Activated CD8-positive, alpha-beta memory T cell treated with anti-CD3 and anti-CD28 coated beads, Interleukin-2, amount 10 ng/mL, durations not matched to agents 7 days and 5 days (primary cell): ENCODE measurements at regions not wholly inside any gene's neighbourhood (a gene's known extent, or its start where the extent isn't known, plus 50 kb on each side); places are given as distances from the start of the nearest gene placed in this dataset.

Experiments used
- ATAC-seq: fragments of 150-1000 bp; cut with Tn5 transposase; one replicate; pipeline ENCODE4 v1.10.0; 2021; ENCODE audit warnings: moderate library complexity
- CTCF ChIA-PET: fragments of 350-600 bp; sonication (Branson Sonifier 250); formaldehyde crosslinking; loops from one replicate; lab custom pipeline; 2021; ENCODE audit warnings: antibody characterized with exemption; lab: Charles Lee
- DNase-seq: peaks from one replicate; pipeline ENCODE4 v3.0.0-alpha.2; 2020
- H3K27ac Mint-ChIP-seq: one replicate; pipeline ENCODE4 v1.8.0; 2021; ENCODE audit warnings: mild to moderate bottlenecking, mixed read lengths
- H3K27me3 Mint-ChIP-seq: one replicate; pipeline ENCODE4 v1.8.0; 2021; ENCODE audit warnings: mixed read lengths
- H3K36me3 Mint-ChIP-seq: one replicate; pipeline ENCODE4 v1.8.0; 2021; ENCODE audit warnings: mild to moderate bottlenecking, mixed read lengths
- H3K4me1 Mint-ChIP-seq: one replicate; pipeline ENCODE4 v1.8.0; 2021; ENCODE audit warnings: mixed read lengths
- H3K4me3 Mint-ChIP-seq: one replicate; pipeline ENCODE4 v1.8.0; 2021; ENCODE audit warnings: mild to moderate bottlenecking, moderate library complexity, mixed read lengths
- H3K9me3 Mint-ChIP-seq: one replicate; pipeline ENCODE4 v1.8.0; 2022; ENCODE audit warnings: low read depth, mixed read lengths

GRCh38 chr7:32323712-32324111 lies 166.5 kb downstream of the LSM5 start:
- H3K27ac Mint-ChIP-seq: no peak overlapping the region
- H3K4me1 Mint-ChIP-seq: no peaks in the 10 kb centered on the region
- no peaks in the 10 kb centered on the region for H3K9me3 Mint-ChIP-seq
- H3K27me3 Mint-ChIP-seq: peaks cover 7% of the 10 kb centered on the region
- no peak for ATAC-seq
- no peak overlapping the region for H3K4me3 Mint-ChIP-seq
- no peaks in the 10 kb centered on the region for H3K36me3 Mint-ChIP-seq
- CTCF ChIA-PET: no interaction called here
- no peak for DNase-seq

GRCh38 chr7:32319012-32319382 lies 171.2 kb downstream of the LSM5 start:
- no peak for DNase-seq

GRCh38 chr7:32318300-32319011 lies 171.7 kb downstream of the LSM5 start:
- DNase-seq (no peak), ATAC-seq (no peak)
- Mint-ChIP-seq H3K4me3 (no peak overlapping the region), H3K36me3 (no peaks in the 10 kb centered on the region), H3K27ac (no peak overlapping the region), H3K4me1 (no peaks in the 10 kb centered on the region), H3K27me3 (peaks cover 18% of the 10 kb centered on the region), H3K9me3 (no peaks in the 10 kb centered on the region)
- CTCF ChIA-PET: no interaction called here

More at GRCh38 chr7:32319012-32319382, 171.2 kb downstream of the LSM5 start:
- H3K36me3 Mint-ChIP-seq: no peaks in the 10 kb centered on the region
- ATAC-seq: no peak
- no peak overlapping the region for H3K4me3 Mint-ChIP-seq
- H3K4me1 Mint-ChIP-seq: no peaks in the 10 kb centered on the region
- H3K27ac Mint-ChIP-seq: no peak overlapping the region
- CTCF ChIA-PET: no interaction called here
- peaks cover 18% of the 10 kb centered on the region for H3K27me3 Mint-ChIP-seq
- no peaks in the 10 kb centered on the region for H3K9me3 Mint-ChIP-seq

GRCh38 chr7:32316839-32317238 lies 173.3 kb downstream of the LSM5 start:
- Mint-ChIP-seq H3K4me3 (no peak overlapping the region), H3K36me3 (no peaks in the 10 kb centered on the region), H3K27ac (no peak overlapping the region), H3K27me3 (peaks cover 18% of the 10 kb centered on the region), H3K4me1 (no peaks in the 10 kb centered on the region), H3K9me3 (no peaks in the 10 kb centered on the region)
- DNase-seq: no peak
- CTCF ChIA-PET: no interaction called here
- ATAC-seq: no peak

- H3K27me3 Mint-ChIP-seq: peaks cover 17% of the 10 kb centered on the region
- no peak for ATAC-seq
- no peak overlapping the region for H3K4me3 Mint-ChIP-seq
- no peaks in the 10 kb centered on the region for H3K9me3 Mint-ChIP-seq
- no peaks in the 10 kb centered on the region for H3K4me1 Mint-ChIP-seq
- DNase-seq: no peak
- no peak overlapping the region for H3K27ac Mint-ChIP-seq
- CTCF ChIA-PET: no interaction called here
- no peaks in the 10 kb centered on the region for H3K36me3 Mint-ChIP-seq
Observed at GRCh38 chr7:32314761-32315160, 175.4 kb downstream of the LSM5 start.

- Mint-ChIP-seq H3K36me3 (peaks cover 4% of the 10 kb centered on the region), H3K4me1 (peaks cover 8% of the 10 kb centered on the region), H3K27me3 (peaks cover 45% of the 10 kb centered on the region), H3K4me3 (no peak overlapping the region), H3K9me3 (no peaks in the 10 kb centered on the region), H3K27ac (no peak overlapping the region)
- ATAC-seq (no peak), DNase-seq (no peak)
- CTCF ChIA-PET: no interaction called here
Observed at GRCh38 chr7:32301427-32301826, 188.8 kb downstream of the LSM5 start.

GRCh38 chr7:32299133-32299702 lies 191.0 kb downstream of the LSM5 start:
- no peaks in the 10 kb centered on the region for H3K9me3 Mint-ChIP-seq
- no peak for ATAC-seq
- peaks cover 4% of the 10 kb centered on the region for H3K36me3 Mint-ChIP-seq
- peaks cover 8% of the 10 kb centered on the region for H3K4me1 Mint-ChIP-seq
- CTCF ChIA-PET: no interaction called here
- H3K27me3 Mint-ChIP-seq: peaks cover 49% of the 10 kb centered on the region
- no peak overlapping the region for H3K27ac Mint-ChIP-seq
- H3K4me3 Mint-ChIP-seq: no peak overlapping the region
- DNase-seq: no peak

GRCh38 chr7:32298408-32299132 lies 191.6 kb downstream of the LSM5 start:
- ATAC-seq: no peak
- H3K4me3 Mint-ChIP-seq: peak overlapping the region; percentile 16

GRCh38 chr7:32293833-32294232 lies 196.3 kb downstream of the LSM5 start:
- H3K36me3 Mint-ChIP-seq: peaks cover 2% of the 10 kb centered on the region
- CTCF ChIA-PET: no interaction called here
- H3K27ac Mint-ChIP-seq: no peak overlapping the region
- no peak overlapping the region for H3K4me3 Mint-ChIP-seq
- peaks cover 22% of the 10 kb centered on the region for H3K27me3 Mint-ChIP-seq
- H3K9me3 Mint-ChIP-seq: no peaks in the 10 kb centered on the region
- no peak for DNase-seq
- no peak for ATAC-seq
- H3K4me1 Mint-ChIP-seq: peaks cover 3% of the 10 kb centered on the region

More at GRCh38 chr7:32298408-32299132, 191.6 kb downstream of the LSM5 start:
- DNase-seq: no peak
- peaks cover 4% of the 10 kb centered on the region for H3K36me3 Mint-ChIP-seq
- H3K27ac Mint-ChIP-seq: no peak overlapping the region
- CTCF ChIA-PET: no interaction called here
- H3K9me3 Mint-ChIP-seq: no peaks in the 10 kb centered on the region
- H3K27me3 Mint-ChIP-seq: peaks cover 49% of the 10 kb centered on the region
- peaks cover 8% of the 10 kb centered on the region for H3K4me1 Mint-ChIP-seq

- H3K4me3 Mint-ChIP-seq: no peak overlapping the region
- no peaks in the 10 kb centered on the region for H3K9me3 Mint-ChIP-seq
- no peaks in the 10 kb centered on the region for H3K36me3 Mint-ChIP-seq
- H3K27ac Mint-ChIP-seq: no peak overlapping the region
- no peak for ATAC-seq
- H3K27me3 Mint-ChIP-seq: peaks cover 6% of the 10 kb centered on the region
- no peak for DNase-seq
- CTCF ChIA-PET: interaction anchor here (0.7 kb wide), 1 partner anchor 189 kb away, joined by 4 read pairs; no protein-coding TSS in a partner anchor
- H3K4me1 Mint-ChIP-seq: no peaks in the 10 kb centered on the region
Observed at GRCh38 chr7:32289651-32290414, 200.3 kb downstream of the LSM5 start.

- CTCF ChIA-PET: no interaction called here
- Mint-ChIP-seq H3K27ac (no peak overlapping the region), H3K9me3 (no peaks in the 10 kb centered on the region), H3K36me3 (no peaks in the 10 kb centered on the region), H3K4me1 (no peaks in the 10 kb centered on the region), H3K4me3 (no peak overlapping the region), H3K27me3 (peaks cover 6% of the 10 kb centered on the region)
- no peak for DNase-seq
- no peak for ATAC-seq
Observed at GRCh38 chr7:32285698-32286097, 204.5 kb downstream of the LSM5 start.

GRCh38 chr7:32283546-32283945 lies 206.6 kb downstream of the LSM5 start:
- Mint-ChIP-seq H3K27me3 (peaks cover 17% of the 10 kb centered on the region), H3K4me1 (no peaks in the 10 kb centered on the region), H3K4me3 (no peak overlapping the region), H3K9me3 (no peaks in the 10 kb centered on the region), H3K36me3 (no peaks in the 10 kb centered on the region), H3K27ac (no peak overlapping the region)
- ATAC-seq (no peak), DNase-seq (no peak)
- CTCF ChIA-PET: no interaction called here

GRCh38 chr7:32279500-32279899 lies 209.3 kb upstream of the PDE1C start:
- no peak for DNase-seq
- Mint-ChIP-seq H3K4me3 (no peak overlapping the region), H3K27ac (no peak overlapping the region), H3K9me3 (no peaks in the 10 kb centered on the region), H3K27me3 (peaks cover 17% of the 10 kb centered on the region), H3K36me3 (no peaks in the 10 kb centered on the region), H3K4me1 (peaks cover 7% of the 10 kb centered on the region)
- CTCF ChIA-PET: no interaction called here
- ATAC-seq: no peak
